Medulla oblongata (tissue), 1 donor: ENCODE measurements at regions not wholly inside any gene's neighbourhood (a gene's known extent, or its start where the extent isn't known, plus 50 kb on each side); places are given as distances from the start of the nearest gene placed in this dataset.

ENCODE experiments used
- DNase-seq: peaks from one replicate; pipeline ENCODE4 v3.0.0-alpha.2; 2015; ENCODE audit errors: extremely low spot score

DNA sequence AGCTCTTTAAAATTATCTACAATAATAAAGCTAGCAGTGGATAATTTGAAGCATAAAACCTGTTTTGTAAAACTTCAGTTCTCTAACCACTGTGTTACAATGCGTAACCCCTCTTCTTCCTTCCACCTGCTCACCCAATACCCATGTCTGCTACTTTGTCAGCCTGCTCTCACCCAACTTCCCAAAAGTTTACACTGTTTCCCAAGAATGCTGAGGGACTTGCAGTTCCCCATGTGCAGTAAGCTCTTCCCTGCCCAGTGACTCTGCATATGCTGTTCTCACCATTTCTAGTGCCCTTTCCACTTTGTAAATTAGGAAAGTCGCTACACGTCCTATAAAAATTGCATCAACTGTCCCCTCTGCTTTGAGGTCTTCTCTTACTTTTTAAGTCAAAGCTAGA, 315.9 kb upstream of the SEMA6D start:
- DNase-seq: no peak

DNA sequence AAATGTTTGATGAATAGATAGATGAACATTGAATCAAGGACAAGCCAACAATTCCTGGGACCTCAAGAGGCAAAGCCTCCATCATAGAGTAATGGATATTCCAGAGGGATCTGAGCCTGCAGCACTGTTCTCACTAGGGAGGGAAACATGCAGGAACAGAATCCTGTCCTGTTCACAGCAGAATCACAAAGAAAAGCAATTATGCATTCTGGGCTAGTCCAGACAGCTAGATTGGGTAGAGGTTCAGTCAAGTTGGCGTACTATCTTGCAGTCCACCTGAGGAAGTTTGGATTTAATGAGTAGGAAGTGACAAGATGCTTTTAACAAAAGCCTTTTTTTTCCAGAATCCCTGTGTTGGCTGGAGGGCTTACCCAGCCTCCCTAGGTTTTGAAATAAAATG, 314.5 kb upstream of the SEMA6D start:
- no peak for DNase-seq

- DNase-seq: no peak
Measured at GRCh38 chr15:47404877-47405276, 312.4 kb upstream of the SEMA6D start.

DNA sequence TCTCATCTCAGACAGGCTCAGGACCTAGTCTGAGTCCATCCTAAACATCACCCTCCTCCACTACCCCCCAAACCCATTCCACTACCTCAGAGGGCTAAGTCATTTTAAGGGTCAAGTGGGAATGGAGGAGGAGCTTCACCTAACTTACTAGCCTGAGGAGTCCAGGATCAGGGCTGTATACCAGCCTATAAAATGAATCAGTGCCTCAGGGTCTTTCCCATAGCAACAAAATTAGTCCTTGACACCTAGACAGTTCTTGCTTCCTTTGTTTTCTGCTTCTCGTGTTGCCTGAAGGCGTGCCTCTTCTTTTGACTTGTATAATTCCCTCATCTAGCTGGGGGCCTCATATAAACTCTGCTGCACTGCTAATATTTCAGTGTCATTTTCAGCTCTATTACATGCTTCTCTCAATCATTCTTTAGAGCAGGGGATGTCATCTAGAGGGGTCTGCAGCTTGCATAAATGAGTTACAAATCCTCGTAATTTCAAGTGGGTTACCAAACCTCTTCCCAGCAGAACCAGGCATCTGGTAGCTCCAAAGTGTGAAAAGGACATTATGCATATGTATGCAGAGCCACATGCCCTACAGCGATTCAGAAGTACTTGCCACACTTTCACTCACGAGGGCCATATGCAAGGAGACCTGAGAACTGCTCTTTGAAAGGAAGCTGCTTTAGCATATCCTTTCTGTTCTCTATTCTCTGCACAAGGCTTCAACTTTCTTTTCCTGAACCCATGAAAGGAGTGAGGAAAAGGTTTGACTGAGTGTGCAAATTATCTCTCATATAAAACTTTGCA, 311.7 kb upstream of the SEMA6D start:
- DNase-seq: no peak

GRCh38 chr15:47407692-47408091, 309.6 kb upstream of the SEMA6D start:
- DNase-seq: no peak

DNA sequence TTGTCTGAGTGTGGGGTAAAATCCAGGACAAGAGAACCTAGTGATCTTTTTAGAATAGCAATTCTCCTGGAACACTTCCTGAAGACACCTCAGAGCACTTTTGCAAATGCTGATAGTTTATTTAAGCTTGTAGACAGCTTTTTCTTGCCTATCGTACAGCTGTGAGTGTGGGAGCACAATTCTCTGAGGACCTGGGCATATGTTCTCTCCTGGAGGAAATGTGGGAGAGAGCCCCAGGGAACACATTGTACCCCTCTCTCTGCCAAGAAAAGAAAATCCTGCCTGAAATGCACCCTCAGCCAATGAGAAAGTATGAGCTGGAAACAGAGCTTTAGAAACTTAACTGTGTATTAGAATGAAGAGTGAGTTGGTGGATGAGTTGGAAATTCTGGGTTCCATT, 308.3 kb upstream of the SEMA6D start:
- no peak for DNase-seq

DNA sequence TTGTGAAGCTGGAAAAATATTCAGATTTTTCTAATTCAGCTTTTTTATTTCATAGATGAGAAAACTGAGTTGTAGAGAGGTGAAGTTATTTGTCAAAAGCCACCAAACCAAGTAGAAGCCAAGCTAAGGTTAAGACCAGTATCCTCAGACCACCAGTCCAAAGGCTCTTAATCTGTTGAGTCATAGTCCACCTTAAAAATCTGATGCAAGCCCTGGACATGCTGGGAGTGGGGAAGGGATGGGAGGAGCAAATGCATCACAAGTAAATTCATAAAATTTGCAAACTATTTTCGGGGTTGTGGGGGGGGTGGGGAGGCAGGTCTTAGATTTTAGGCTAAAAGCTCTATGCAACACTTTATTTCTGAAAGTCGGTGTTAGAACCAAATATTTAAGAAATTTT, 307.7 kb upstream of the SEMA6D start:
- DNase-seq: no peak

GRCh38 chr15:47410247-47410646, 307.1 kb upstream of the SEMA6D start:
- peak; percentile 13 for DNase-seq

DNA sequence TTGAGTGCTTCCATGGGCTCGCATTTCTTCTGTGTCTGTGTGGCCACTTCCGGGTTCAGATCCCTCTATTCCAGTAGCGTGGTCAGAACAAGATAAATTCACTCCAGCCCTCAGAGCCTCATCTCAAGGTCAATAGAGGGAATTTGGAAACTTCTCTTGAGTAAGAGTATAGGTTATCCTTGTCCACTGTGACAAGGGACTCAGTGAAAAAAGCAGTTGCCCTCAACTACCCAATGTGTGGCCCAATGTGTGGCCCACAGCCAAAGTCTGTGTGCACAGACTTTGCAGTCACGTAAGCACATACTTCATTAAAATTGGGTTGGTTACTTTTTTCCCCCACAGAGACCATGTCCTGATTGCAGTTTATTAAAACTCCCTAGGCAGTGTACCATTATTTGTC, 305.6 kb upstream of the SEMA6D start:
- DNase-seq: no peak

DNA sequence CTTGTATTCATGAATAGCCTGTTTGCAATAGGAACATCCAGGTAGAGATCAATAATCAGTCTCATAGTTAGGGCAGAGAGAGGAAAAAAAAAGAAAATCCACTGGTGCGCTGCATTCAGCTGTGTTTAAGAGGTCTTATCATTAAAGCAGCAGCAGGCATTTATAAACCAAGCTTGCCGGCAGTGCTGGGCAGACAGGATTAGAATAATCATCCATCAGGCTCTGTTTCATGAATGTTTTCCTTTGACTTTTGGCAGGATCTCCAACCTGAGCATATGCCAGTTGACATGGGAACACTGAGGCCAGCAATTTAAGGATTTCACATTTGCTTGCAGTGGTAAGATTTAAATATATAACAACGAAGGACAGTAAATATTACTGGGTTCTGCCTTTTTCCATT, 305.2 kb upstream of the SEMA6D start:
- DNase-seq: no peak

DNA sequence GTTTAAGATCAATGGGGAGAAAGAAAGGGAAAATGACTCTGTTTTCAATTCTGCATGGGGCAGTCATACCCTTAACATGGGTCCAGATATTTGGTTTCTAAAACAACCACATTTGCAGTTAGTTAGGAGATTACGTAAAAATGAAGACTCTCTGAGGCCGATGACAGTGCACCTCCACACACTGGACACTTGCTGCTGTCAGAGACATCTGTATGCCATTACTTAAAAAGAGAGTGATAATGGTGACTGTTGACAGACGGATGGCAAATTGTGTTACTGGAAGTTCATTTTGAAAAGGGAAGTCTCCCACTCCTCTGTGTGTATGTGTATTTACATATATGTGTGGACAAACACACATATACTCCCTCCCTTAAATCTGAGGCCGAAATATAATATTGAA, 304.5 kb upstream of the SEMA6D start:
- DNase-seq: no peak

DNA sequence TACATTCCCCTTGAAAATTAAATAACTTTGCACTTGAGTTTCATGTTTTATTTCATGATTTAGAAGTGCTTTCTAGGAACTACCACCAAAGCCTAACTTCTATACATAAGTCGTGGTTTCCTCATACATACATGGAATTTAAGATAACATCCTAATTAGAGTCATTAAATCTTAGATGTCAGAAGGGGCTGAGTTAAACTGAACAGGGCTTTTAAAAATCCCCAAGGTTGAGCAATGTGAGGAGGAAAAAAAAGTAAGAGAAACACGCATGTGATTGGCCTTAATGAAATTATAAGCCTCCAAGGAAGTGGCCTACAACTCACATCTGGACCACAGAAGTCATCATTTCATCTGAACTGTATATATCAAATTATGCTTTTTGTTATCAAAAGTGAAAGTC, 303.1 kb upstream of the SEMA6D start:
- no peak for DNase-seq

- DNase-seq: no peak
Measured at GRCh38 chr15:47415539-47415971, 301.8 kb upstream of the SEMA6D start.

GRCh38 chr15:47422881-47423665, 294.2 kb upstream of the SEMA6D start:
- DNase-seq: no peak

GRCh38 chr15:47427463-47427862, 289.8 kb upstream of the SEMA6D start:
- no peak for DNase-seq

- no peak for DNase-seq
Measured at GRCh38 chr15:47429376-47429775, 287.9 kb upstream of the SEMA6D start.

- no peak for DNase-seq
Measured at GRCh38 chr15:47431501-47431900, 285.8 kb upstream of the SEMA6D start.

- no peak for DNase-seq
Measured at GRCh38 chr15:47432826-47433225, 284.5 kb upstream of the SEMA6D start.

- no peak for DNase-seq
Measured at GRCh38 chr15:47434596-47434995, 282.7 kb upstream of the SEMA6D start.

GRCh38 chr15:47437491-47437890, 279.8 kb upstream of the SEMA6D start:
- DNase-seq: no peak

- DNase-seq: no peak
Measured at GRCh38 chr15:47439146-47440111, 277.9 kb upstream of the SEMA6D start.

DNA sequence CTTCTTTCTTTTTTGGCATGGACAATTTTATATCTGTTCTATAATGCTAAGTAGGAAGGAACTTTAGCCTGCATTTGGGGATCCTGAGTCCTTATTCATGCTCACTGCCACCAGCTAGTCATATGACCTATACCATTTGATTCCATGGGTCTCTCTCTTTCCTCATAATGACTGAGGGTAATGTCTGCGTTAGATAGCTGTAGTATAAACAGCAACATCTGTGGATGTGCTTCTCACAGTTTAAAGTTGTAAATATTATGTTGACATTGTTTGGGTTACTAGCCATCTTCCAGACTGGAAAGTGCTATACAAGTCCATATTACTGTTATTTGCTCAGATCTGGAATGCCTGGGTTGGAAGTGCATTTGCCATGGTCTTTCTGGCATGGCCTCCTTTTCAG, 274.9 kb upstream of the SEMA6D start:
- DNase-seq: no peak
